ENCODE measurements at regions not wholly inside any gene's neighbourhood (a gene's known extent, or its start where the extent isn't known, plus 50 kb on each side); places are given as distances from the start of the nearest gene placed in this dataset.

DNA sequence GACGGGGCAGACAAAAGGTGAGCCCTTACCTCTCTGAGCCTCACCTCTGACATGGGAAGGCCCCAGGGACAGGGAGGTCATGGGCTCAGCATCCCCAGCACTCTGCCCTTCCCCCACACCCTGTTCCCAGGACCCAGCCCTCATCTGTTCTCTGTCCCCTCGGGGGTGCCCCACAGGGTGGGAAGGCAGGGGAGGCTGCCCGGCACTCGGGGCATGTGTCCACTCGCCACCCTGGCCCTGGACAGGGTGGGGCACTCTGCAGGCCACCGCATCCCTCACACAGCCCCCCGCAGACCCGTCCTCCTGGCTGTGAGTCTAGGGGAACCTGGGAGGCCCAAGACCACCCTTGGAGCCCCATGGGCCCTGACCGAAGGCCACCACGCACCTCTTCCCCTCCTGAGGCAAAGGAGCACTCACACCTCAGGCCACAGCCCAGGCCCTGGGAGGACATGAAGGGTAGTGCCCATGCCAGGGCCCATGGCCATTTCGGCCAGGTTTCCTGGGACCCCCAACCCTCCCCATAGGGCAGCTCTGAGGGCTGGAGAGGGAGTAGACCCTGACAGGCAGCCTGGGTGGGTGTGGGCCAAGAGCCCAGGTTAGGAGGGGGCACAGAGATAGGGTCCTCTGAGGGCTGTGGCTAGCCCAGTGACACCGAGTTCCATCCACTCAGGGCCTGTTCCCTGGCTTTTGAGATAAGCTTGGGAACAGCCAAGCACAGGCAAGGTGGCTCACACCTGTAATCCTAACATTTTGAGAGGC is 193.1 kb downstream of the IGLL1 start:
- intact Hi-C loops (cut with micrococcal nuclease): loop anchor here (1.0 kb wide), 5 partner anchors 72 to 428 kb away; no protein-coding TSS in a partner anchor
- ChIA-PET CTCF (interaction anchor here (0.7 to 1.8 kb wide), 10 partner anchors 9 to 427 kb away, joined by 3 to 15 read pairs (median 6); no protein-coding TSS in a partner anchor), POLR2A (interaction anchor here (0.5 kb wide), 1 partner anchor 384 kb away, joined by 3 read pairs; no protein-coding TSS in a partner anchor)
- TF ChIP-seq, protein P1, sequence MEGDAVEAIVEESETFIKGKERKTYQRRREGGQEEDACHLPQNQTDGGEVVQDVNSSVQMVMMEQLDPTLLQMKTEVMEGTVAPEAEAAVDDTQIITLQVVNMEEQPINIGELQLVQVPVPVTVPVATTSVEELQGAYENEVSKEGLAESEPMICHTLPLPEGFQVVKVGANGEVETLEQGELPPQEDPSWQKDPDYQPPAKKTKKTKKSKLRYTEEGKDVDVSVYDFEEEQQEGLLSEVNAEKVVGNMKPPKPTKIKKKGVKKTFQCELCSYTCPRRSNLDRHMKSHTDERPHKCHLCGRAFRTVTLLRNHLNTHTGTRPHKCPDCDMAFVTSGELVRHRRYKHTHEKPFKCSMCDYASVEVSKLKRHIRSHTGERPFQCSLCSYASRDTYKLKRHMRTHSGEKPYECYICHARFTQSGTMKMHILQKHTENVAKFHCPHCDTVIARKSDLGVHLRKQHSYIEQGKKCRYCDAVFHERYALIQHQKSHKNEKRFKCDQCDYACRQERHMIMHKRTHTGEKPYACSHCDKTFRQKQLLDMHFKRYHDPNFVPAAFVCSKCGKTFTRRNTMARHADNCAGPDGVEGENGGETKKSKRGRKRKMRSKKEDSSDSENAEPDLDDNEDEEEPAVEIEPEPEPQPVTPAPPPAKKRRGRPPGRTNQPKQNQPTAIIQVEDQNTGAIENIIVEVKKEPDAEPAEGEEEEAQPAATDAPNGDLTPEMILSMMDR (IDR thresholded peaks at IDR 0.05; ENCODE audit: unreplicated experiment): no peak
- H3K4me1 Mint-ChIP-seq (ENCODE audit: insufficient read depth, unreplicated experiment): no peaks in the 10 kb centered on the region
- no peak for DNase-seq (ENCODE audit: unreplicated experiment)
- no peak overlapping the region for H3K4me3 Mint-ChIP-seq (ENCODE audit: unreplicated experiment)
- H3K9me3 Mint-ChIP-seq (ENCODE audit: unreplicated experiment): no peaks in the 10 kb centered on the region
- BruUV-seq (replicated peaks): no TSS peak
- no peaks in the 10 kb centered on the region for H3K27me3 Mint-ChIP-seq (ENCODE audit: insufficient read depth, unreplicated experiment)
- H3K27ac Mint-ChIP-seq (ENCODE audit: low read depth, unreplicated experiment): no peak overlapping the region
- H3K36me3 Mint-ChIP-seq (ENCODE audit: insufficient read depth, unreplicated experiment): peaks cover 5% of the 10 kb centered on the region

GRCh38 chr22:23385678-23386631 is 194.1 kb downstream of the IGLL1 start:
- no TSS peak for BruUV-seq (replicated peaks)
- Mint-ChIP-seq H3K27ac (ENCODE audit: low read depth, unreplicated experiment) (no peak overlapping the region), H3K36me3 (ENCODE audit: insufficient read depth, unreplicated experiment) (peaks cover 5% of the 10 kb centered on the region), H3K4me3 (ENCODE audit: unreplicated experiment) (no peak overlapping the region), H3K27me3 (ENCODE audit: insufficient read depth, unreplicated experiment) (peaks cover 6% of the 10 kb centered on the region), H3K4me1 (ENCODE audit: insufficient read depth, unreplicated experiment) (no peaks in the 10 kb centered on the region), H3K9me3 (ENCODE audit: unreplicated experiment) (no peaks in the 10 kb centered on the region)
- CTCF ChIA-PET: interaction anchor here (0.5 to 1.8 kb wide), 40 partner anchors 9 to 1276 kb away, joined by 3 to 48 read pairs (median 4); no protein-coding TSS in a partner anchor
- intact Hi-C loops (cut with micrococcal nuclease): loop anchor here (1.0 kb wide), 5 partner anchors 71 to 427 kb away; no protein-coding TSS in a partner anchor
- TF ChIP-seq, protein P1 (IDR thresholded peaks at IDR 0.05; ENCODE audit: unreplicated experiment): peak; percentile 98
- POLR2A ChIA-PET: interaction anchor here (0.7 kb wide), 1 partner anchor 216 kb away, joined by 3 read pairs; no protein-coding TSS in a partner anchor
- peak; percentile 64 for DNase-seq (ENCODE audit: unreplicated experiment)

GRCh38 chr22:23384923-23385677 is 195.0 kb downstream of the IGLL1 start:
- ChIA-PET CTCF (interaction anchor here (0.6 to 1.8 kb wide), 31 partner anchors 8 to 719 kb away, joined by 3 to 48 read pairs (median 4); no protein-coding TSS in a partner anchor), POLR2A (no interaction called here)
- H3K9me3 Mint-ChIP-seq (ENCODE audit: unreplicated experiment): no peaks in the 10 kb centered on the region
- H3K27ac Mint-ChIP-seq (ENCODE audit: low read depth, unreplicated experiment): no peak overlapping the region
- no peak for DNase-seq (ENCODE audit: unreplicated experiment)
- BruUV-seq (replicated peaks): no TSS peak
- no peak overlapping the region for H3K4me3 Mint-ChIP-seq (ENCODE audit: unreplicated experiment)
- H3K36me3 Mint-ChIP-seq (ENCODE audit: insufficient read depth, unreplicated experiment): peaks cover 5% of the 10 kb centered on the region
- TF ChIP-seq, protein P1 (IDR thresholded peaks at IDR 0.05; ENCODE audit: unreplicated experiment): no peak
- H3K27me3 Mint-ChIP-seq (ENCODE audit: insufficient read depth, unreplicated experiment): peaks cover 13% of the 10 kb centered on the region
- intact Hi-C loops (cut with micrococcal nuclease): no loop called here
- no peaks in the 10 kb centered on the region for H3K4me1 Mint-ChIP-seq (ENCODE audit: insufficient read depth, unreplicated experiment)

Measured in MCF 10A (cell line).